Gastroesophageal sphincter (tissue), 3 donors: ENCODE measurements at regions not wholly inside any gene's neighbourhood (a gene's known extent, or its start where the extent isn't known, plus 50 kb on each side); places are given as distances from the start of the nearest gene placed in this dataset.

Experiments
- EP300 ChIP-seq: sonication (generic); formaldehyde crosslinking; IDR thresholded peaks from one replicate; pipeline ENCODE4 v1.6.1; 2017; ENCODE audit warnings: antibody characterized with exemption, mild to moderate bottlenecking
- POLR2A ChIP-seq, 2 donors: fragments of 450-650 bp; IDR thresholded peaks; one replicate each; pipeline ENCODE4 v1.6.1; 2017; ENCODE audit warnings: antibody characterized with exemption in 2 of 2, mild to moderate bottlenecking in 2 of 2, moderate library complexity in 1 of 2
- POLR2AphosphoS5 ChIP-seq: sonication (generic); formaldehyde crosslinking; IDR thresholded peaks from one replicate; pipeline ENCODE4 v1.6.1; 2017; ENCODE audit warnings: antibody characterized with exemption
- TF ChIP-seq, protein P1 (sequence below), 4 experiments: fragments of 200-600 bp in 2 of 4; fragments of 450-650 bp in 2 of 4; sonication (generic) in 1 of 4; IDR thresholded peaks; one replicate each; pipeline ENCODE4 v1.5.1; 2017 to 2019; ENCODE audit warnings: antibody characterized with exemption in 4 of 4, mild to moderate bottlenecking in 2 of 4, moderate library complexity in 2 of 4

DNA sequence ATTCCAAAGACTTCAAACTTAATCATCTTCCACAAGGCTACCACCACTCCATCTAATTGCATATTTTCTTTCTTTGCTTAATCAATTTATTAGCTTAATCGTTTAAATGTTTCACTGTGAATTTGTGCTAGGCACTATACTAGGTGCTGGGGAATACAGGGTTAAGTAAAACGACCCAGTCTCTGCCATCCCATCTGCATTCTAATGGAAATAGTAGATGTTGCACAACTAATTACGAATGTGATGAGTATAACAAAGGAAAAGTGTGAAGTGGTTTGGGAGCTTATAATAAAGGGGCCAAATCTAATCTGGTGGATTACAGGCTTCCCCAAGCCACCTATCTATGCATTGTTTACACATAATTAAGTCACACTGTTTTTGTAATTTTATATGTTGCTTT lies 147.1 kb downstream of the FAM181B start:
- TF ChIP-seq, protein P1, sequence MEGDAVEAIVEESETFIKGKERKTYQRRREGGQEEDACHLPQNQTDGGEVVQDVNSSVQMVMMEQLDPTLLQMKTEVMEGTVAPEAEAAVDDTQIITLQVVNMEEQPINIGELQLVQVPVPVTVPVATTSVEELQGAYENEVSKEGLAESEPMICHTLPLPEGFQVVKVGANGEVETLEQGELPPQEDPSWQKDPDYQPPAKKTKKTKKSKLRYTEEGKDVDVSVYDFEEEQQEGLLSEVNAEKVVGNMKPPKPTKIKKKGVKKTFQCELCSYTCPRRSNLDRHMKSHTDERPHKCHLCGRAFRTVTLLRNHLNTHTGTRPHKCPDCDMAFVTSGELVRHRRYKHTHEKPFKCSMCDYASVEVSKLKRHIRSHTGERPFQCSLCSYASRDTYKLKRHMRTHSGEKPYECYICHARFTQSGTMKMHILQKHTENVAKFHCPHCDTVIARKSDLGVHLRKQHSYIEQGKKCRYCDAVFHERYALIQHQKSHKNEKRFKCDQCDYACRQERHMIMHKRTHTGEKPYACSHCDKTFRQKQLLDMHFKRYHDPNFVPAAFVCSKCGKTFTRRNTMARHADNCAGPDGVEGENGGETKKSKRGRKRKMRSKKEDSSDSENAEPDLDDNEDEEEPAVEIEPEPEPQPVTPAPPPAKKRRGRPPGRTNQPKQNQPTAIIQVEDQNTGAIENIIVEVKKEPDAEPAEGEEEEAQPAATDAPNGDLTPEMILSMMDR (IDR thresholded peaks at IDR 0.05) = no peak
- no peak for TF ChIP-seq POLR2AphosphoS5
- no peak for TF ChIP-seq EP300
- TF ChIP-seq POLR2A (IDR thresholded peaks at IDR 0.05) = no peak
